Ovary (tissue), 7 donors: ENCODE measurements at regions not wholly inside any gene's neighbourhood (a gene's known extent, or its start where the extent isn't known, plus 50 kb on each side); places are given as distances from the start of the nearest gene placed in this dataset.

Experiments
- DNase-seq, 5 donors: peaks; one replicate each; pipeline ENCODE4 v3.0.0-alpha.2; 2019 to 2020
- H3K27ac ChIP-seq, 2 donors: fragments of 200-600 bp; one replicate each; pipeline versions ENCODE4 v1.5.1 to v1.8.0; 2019 to 2022
- H3K27me3 ChIP-seq: fragments of 200-600 bp; one replicate; pipeline ENCODE4 v1.8.0; 2022
- H3K36me3 ChIP-seq: fragments of 200-600 bp; sonication (generic); one replicate; pipeline ENCODE4 v1.5.1; 2019
- H3K4me1 ChIP-seq: one replicate; pipeline ENCODE4 v1.8.1; 2013; ENCODE audit warnings: mild to moderate bottlenecking, moderate library complexity; ENCODE audit not compliant: insufficient read depth
- H3K4me3 ChIP-seq: fragments of 200-600 bp; sonication (generic); one replicate; pipeline ENCODE4 v1.5.1; 2017
- H3K9me3 ChIP-seq, 2 donors: fragments of 200-600 bp in 1 of 2; sonication (generic) in 1 of 2; one replicate each; pipeline versions ENCODE4 v1.5.1 to v1.8.1; 2013 to 2019; ENCODE audit warnings: mild to moderate bottlenecking in 1 of 2, moderate library complexity in 1 of 2
- CTCF ChIP-seq, 3 donors: fragments of 450-650 bp in 2 of 3; fragments of 200-600 bp in 1 of 3; IDR thresholded peaks; one replicate each; pipeline versions ENCODE4 v1.5.1 to v1.8.0; 2016 to 2022; ENCODE audit warnings: antibody characterized with exemption in 3 of 3, mild to moderate bottlenecking in 1 of 3
- EP300 ChIP-seq: sonication (generic); formaldehyde crosslinking; IDR thresholded peaks from one replicate; pipeline ENCODE4 v1.6.1; 2017; ENCODE audit warnings: antibody characterized with exemption
- POLR2A ChIP-seq: fragments of 450-650 bp; IDR thresholded peaks from one replicate; pipeline ENCODE4 v1.6.1; 2017; ENCODE audit warnings: antibody characterized with exemption, mild to moderate bottlenecking, moderate library complexity
- WGBS, 3 donors: extraction: QIAGEN DNeasy Blood & Tissue Kit in 1 of 3; methylation state at CpG; one replicate each; pipeline versions ENCODE4 v1.1.5 to v1.1.7; 2013 to 2017; 5-methylcytosine and 5-hydroxymethylcytosine counted together
- intact Hi-C, 4 donors: fragments of 100-400 bp; cut with DNase I; formaldehyde crosslinking; loops; one replicate each; pipeline versions ENCODE4 v1.11.0 to v1.15.1; 2022 to 2023
- donor health status: DM: no; HTN: no; CAD: no; lungs with moderate emphysema.
- donor health status: DM: no; HTN: no; CAD: no.
- donor health status: Bipolar disorder and iron deficiency.
- donor health status: DM: no; HTN: no; CAD: no.
- donor health status: DM: yes; HTN: yes; CAD: no.

- intact Hi-C loops = no loop called here
- Histone ChIP-seq H3K4me3 (no peak overlapping the region), H3K27me3 (no peaks in the 10 kb centered on the region), H3K9me3 (no peaks in the 10 kb centered on the region), H3K27ac (no peak overlapping the region), H3K36me3 (no peaks in the 10 kb centered on the region), H3K4me1 (no peaks in the 10 kb centered on the region)
- TF ChIP-seq CTCF (IDR thresholded peaks at IDR 0.05) (no peak), EP300 (no peak), POLR2A (no peak)
- DNase-seq = no peak
- WGBS, 3 donors = 71 to 81% (median 74%) methylated on average over 1 of the region's 1 CpG
Observed at GRCh38 chr2:234267534-234267933, 217.0 kb downstream of the SPP2 start.

- TF ChIP-seq EP300 (no peak), CTCF (IDR thresholded peaks at IDR 0.05) (no peak), POLR2A (no peak)
- Histone ChIP-seq H3K4me1 (no peaks in the 10 kb centered on the region), H3K4me3 (no peak overlapping the region), H3K36me3 (no peaks in the 10 kb centered on the region), H3K9me3 (no peaks in the 10 kb centered on the region), H3K27ac (no peak overlapping the region), H3K27me3 (no peaks in the 10 kb centered on the region)
- intact Hi-C loops = no loop called here
- DNase-seq = no peak
- 65 to 67% (median 65%) methylated on average over 1 of the region's 1 CpG for WGBS, 3 donors
Observed at GRCh38 chr2:234266952-234267351, 216.4 kb downstream of the SPP2 start.

- TF ChIP-seq EP300 (no peak), CTCF (IDR thresholded peaks at IDR 0.05) (no peak), POLR2A (no peak)
- Histone ChIP-seq H3K4me3 (no peak overlapping the region), H3K27me3 (no peaks in the 10 kb centered on the region), H3K4me1 (no peaks in the 10 kb centered on the region), H3K27ac (no peak overlapping the region), H3K9me3 (no peaks in the 10 kb centered on the region), H3K36me3 (no peaks in the 10 kb centered on the region)
- 72 to 90% (median 79%) methylated on average over 2 of the region's 2 CpGs for WGBS, 3 donors
- no peak for DNase-seq
- intact Hi-C loops = no loop called here
Observed at GRCh38 chr2:234265206-234265605, 214.7 kb downstream of the SPP2 start.

- H3K27ac ChIP-seq = no peak overlapping the region
- no peak overlapping the region for H3K4me3 ChIP-seq
- H3K4me1 ChIP-seq = no peaks in the 10 kb centered on the region
- no peaks in the 10 kb centered on the region for H3K27me3 ChIP-seq
- H3K36me3 ChIP-seq = no peaks in the 10 kb centered on the region
- no peaks in the 10 kb centered on the region for H3K9me3 ChIP-seq
- intact Hi-C loops = no loop called here
- WGBS, 3 donors = 75 to 76% (median 75%) methylated on average over 2 of the region's 2 CpGs
- no peak for DNase-seq
- TF ChIP-seq POLR2A (no peak), EP300 (no peak), CTCF (IDR thresholded peaks at IDR 0.05) (no peak)
Observed at GRCh38 chr2:234261736-234262135, 211.2 kb downstream of the SPP2 start.

- Histone ChIP-seq H3K9me3 (no peaks in the 10 kb centered on the region), H3K27me3 (no peaks in the 10 kb centered on the region), H3K4me3 (no peak overlapping the region), H3K27ac (no peak overlapping the region), H3K4me1 (no peaks in the 10 kb centered on the region), H3K36me3 (no peaks in the 10 kb centered on the region)
- no peak for DNase-seq
- intact Hi-C loops = no loop called here
- no peak for TF ChIP-seq CTCF (IDR thresholded peaks at IDR 0.05)
- no peak for TF ChIP-seq POLR2A
- WGBS, 3 donors = 90 to 93% (median 92%) methylated on average over 2 of the region's 2 CpGs
Observed at GRCh38 chr2:234259440-234259839, 208.9 kb downstream of the SPP2 start.
